T1000 (cell line): ENCODE measurements at regions not wholly inside any gene's neighbourhood (a gene's known extent, or its start where the extent isn't known, plus 50 kb on each side); places are given as distances from the start of the nearest gene placed in this dataset.
"Not testable (repeated sequence)": the region's sequence is repeated elsewhere in the genome, so short reads cannot be mapped to it uniquely, and the experiment has no call there.

Experiments
- DNase-seq: peaks from one replicate; lab custom pipeline; 2025; ENCODE audit warnings: mixed read lengths; lab: John Stamatoyannopoulos, UW

DNA sequence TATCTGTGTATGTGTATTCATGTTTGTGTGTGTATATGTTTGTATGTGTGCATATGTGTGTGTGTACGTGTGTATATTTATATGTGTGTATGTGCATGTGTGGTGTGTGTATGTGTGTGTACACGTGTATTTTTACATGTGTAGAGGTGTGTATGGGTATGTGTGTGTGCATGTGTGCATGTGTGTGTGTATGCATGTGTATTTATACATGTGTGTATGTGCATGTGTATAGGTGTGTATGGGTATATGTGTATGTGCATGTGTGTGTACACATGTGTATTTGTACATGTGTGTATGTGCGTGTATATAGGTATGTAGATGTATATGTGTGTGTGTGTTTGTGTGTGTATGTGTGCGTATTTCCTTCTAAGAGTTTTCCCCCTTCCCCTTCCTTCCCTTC, 207.7 kb upstream of the ATP6AP2 start:
- DNase-seq, result no peak

DNA sequence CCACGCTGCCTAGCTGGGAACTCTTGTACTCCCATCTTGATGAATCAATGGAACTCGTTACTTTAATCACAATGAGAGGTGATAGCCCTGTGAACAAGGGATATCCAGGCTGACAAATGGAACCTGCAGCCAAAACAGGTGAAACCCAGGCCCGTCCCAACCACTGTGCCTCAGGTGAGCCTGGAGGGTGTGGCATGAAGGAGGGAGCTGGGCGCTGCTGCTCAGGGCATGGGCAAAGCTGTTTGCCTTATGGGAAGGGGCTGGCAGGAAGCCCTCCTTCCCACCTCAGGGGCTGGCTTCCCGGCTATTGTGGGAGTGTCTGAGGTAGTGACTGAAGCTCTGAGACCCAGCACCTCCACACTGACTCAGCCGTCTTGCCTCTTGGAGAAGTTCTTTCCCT, 209.4 kb upstream of the ATP6AP2 start:
- no peak for DNase-seq

DNA sequence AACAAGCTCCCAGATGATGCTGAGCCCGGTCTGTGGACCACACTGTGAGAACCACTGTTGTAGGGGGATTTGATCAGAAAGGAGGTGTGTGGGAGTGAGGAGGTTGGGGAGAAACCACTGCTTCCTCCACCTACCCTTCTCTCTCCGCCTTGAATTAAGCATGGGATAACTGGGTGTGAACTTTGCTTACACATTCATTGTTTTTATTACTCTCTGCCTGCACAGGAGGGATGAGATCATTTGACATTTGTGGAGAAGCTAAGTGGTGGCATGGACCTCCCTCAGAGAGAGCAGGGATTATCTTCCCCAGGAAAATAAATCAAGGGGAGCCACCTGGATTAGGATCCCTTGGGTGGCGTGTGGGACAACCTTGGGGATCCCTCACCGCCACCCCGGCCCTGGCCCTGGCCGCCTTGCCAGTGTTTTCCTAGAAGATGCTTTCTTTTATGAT, 212.1 kb upstream of the ATP6AP2 start:
- no peak for DNase-seq

DNA sequence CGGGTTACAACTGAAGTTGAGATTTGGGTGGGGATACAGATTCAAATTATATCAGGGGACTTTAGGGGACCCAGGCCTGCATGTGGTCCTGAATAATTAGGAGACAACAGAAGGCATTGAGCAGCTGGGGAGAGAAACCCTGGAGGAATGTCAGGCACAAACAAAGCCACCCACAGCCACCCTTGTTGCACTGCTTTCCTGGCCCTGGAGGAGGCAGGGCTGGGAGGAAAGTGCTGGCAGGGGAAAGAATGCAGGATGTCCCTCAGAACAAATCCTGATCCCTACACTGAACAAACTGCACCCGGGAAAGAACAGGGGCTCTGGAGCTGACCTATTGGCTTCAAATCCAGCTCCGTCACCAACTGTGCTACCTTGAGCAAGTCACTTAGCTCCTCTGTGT, 214.1 kb upstream of the ATP6AP2 start:
- no peak for DNase-seq

DNA sequence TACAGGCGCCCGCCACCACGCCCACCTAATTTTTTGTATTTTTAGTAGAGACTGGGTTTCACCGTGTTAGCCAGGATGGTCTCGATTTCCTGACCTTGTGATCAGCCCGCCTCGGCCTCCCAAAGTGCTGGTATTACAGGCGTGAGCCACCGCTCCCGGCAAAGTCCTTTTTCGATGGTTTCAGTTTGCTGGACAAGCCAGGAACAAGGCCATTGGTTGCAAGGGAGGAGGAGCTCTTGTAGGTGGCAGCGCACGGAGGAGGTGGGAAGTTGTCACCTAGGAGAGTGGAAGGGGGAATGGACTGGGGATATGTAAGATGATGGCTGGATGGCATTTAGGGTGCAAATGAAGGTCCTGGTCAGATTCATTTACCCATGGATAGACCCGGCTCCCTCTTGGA, 218.5 kb upstream of the ATP6AP2 start:
- DNase-seq, result not testable (repeated sequence)

DNA sequence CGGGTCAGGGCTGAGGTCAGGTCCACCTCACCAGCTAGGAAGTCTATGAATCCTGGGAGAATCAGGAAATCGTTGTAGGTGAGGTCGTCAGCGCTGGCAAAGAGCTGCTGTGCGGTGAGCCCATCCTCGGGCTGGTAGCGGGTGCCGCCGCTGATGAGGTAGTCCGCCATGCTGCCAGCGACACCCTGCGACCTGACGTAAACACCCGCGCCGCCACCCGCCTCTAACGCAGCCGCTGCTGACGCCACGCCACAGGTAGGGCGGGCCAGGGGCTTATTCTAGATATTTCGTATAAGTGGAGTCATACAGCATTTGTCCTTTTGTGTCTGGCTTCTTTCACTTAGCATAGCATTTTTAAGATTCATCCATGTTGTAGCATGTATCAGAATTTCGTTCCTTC, 220.2 kb upstream of the ATP6AP2 start:
- no peak for DNase-seq

DNA sequence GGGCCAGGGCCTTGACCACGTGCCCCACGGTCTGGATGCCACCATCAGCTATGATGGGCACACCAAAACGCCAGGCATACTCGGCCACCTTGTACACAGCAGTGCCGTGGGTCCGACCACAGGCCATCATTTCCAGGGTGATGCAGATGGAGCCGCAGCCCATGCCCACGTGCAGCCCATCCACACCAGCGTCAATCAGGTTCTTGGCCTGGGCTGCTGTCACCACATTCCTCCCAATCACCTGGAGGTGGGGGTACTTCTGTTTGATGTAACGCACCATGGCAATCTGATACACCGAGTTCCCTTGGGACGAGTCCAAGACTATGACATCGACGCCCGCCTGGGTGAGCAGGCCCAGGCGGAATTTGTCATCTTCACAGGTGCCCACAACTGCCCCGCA, 221.2 kb upstream of the ATP6AP2 start:
- no peak for DNase-seq

DNA sequence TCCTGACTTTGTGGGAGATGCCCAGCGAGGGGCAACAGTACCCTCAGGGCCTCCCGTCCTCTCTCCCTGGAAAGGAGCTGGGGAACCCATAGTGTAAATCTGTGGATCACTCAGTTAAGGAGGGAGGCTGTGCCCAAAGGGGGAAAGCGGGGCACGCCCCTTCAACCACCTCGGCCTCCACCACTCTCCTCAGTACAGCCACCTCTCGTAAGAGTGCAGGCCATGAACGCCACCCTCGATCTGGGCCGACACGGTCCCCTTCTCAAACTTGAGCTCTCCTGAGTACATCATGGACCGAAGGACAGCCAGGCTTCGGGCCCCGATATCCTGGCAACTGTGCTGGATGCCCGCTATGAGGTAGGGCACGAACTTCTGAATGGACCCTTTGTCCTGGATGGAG, 221.8 kb upstream of the ATP6AP2 start:
- DNase-seq, result no peak

DNA sequence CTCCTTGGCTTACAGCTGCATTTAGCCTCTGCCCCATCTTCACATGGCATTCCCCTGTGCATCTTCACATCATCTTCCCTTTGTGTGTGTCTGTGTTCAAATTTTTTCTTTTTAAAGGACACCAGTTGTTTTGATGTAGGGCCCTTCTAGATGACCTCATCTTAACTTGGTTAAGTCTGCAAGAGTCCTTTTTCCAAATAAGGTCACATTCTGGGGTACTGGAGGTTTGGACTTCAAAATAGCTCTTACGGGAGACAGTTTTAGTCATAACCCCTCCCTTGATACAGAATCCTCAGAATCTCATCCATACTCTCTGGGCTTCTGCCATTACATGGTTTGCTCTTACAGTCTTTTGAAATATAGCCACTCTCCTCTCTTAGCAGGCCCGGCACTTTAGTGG, 231.5 kb upstream of the ATP6AP2 start:
- no peak for DNase-seq

DNA sequence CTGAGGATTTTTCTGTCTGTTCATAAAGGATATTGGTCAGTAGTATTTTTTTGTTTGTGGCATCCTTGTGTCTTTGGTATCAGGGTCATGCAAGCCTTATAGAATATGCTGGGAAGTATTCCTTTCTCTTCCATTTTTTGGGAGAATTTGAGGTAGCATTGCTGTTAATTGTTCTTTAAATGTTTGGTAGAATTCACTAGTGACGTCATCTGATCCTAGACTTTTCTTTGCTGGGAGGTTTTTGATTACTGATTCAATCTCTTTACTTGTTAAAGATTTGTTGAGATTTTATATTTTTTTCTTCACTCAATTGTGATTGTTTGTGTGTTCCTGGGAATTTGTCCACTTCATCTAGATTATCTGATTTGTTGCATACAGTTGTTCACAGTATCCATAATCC, 234.4 kb upstream of the ATP6AP2 start:
- no peak for DNase-seq

DNA sequence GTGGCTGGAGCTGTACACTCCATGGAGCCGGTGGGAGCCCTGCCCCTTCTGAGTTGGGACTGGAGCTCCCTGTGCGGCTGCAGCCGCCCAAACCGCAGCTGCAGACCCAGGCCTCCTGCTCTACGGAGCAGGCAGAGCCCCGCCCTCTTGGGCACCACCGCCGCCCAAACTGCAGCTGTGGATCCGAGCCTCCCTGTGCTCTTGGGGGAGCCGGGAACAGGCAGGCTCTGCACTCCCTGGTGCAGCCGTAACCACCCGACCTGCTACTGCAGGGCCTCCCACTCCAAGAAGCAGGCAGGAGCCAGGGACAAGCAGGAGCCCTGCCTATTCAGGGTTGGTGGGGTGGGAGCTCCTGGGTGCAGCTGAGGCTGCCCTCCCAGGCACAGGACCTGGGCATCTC, 237.5 kb upstream of the ATP6AP2 start:
- no peak for DNase-seq

DNA sequence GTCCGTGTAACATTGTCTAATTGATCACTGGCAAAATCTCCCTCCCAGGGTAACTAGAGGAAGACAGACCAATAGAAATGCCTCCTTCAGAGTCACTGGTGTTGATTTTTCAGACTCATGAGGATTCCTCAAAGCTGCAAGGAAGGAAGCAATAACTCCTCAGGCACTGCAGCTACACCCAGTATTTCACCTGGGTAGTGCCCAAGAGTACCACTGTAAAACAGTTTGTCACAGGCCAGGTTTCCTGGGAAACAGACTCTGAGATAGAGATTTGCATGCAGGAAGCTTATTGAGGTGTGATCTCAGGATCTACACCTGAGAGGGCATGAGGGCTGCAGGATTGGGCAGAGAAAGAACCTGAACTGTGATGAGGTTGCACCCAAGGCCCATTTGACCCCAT, 240.7 kb upstream of the ATP6AP2 start:
- DNase-seq, result no peak

DNA sequence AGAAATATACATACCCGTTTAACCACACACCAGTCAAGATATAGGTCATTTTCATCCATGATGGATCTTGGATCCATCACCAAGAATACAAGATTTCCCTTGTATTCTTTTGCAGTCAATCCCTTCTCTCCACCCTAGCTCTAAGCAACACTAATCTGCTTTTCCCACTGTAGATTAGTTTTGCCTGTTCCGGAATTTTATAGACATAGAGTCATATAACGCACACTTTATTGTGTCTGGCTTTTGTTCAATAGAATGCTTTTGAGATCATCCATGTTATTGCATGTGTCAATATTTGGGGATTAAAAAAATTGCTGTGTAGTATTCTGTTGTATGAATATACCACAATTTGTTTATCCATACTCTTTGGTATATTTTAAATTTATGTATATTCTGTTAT, 235.6 kb upstream of the BCOR start:
- no peak for DNase-seq

DNA sequence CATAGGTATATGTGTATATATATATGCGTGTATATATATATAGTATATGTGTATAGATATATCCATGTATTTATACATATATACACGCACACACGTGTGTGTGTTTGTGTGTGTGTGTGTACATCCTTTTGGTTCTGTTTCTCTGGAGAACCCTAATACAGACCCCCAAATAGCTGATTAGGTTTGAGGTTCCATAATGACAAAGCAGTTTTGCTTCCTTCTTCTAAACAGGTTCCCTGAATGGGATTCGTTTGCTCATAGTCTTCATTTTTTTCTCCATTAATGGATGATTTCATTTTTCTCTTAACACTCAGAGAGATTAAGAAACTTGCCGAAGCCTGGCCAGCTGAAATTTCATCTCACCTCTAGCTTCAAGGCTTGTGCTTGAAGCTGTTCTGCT, 234.0 kb upstream of the BCOR start:
- no peak for DNase-seq

DNA sequence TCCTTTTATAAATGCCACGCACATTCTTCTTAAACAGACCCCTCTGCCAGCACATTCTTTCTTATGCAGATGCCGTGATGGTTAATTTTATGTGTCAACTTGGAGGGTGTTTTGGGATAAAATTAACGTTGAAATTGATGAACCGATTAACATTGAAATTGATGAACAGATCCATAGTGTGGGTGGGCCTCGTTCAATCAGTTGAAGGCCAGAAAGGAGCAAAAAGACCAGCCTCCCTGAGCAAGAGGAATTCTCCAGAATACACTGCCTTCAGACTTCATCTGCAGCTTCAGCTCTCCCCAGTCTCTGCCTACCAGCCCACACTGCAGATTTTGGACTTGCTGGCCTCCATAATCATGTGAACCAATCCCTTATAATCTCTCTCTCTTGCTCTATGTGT, 233.6 kb upstream of the BCOR start:
- DNase-seq, result no peak

DNA sequence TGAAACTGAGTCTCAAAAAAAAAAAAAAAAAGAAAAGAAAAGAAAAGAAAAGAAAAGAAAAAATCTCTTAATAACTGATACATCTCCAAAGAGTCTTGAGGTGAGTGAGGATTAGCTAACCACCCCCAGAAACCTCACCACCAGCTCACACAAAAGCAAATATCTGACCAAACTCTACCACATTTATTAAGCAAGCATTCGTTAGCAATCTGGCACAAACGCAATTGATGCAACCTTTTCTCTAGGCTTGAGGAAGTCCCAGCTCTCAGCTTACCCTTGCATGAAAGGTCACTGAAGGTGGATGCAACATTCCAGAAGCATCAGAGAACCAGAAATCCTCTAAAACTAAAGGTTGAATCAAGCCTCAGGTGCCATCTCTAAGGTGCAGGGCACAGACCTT, 231.9 kb upstream of the BCOR start:
- no peak for DNase-seq

DNA sequence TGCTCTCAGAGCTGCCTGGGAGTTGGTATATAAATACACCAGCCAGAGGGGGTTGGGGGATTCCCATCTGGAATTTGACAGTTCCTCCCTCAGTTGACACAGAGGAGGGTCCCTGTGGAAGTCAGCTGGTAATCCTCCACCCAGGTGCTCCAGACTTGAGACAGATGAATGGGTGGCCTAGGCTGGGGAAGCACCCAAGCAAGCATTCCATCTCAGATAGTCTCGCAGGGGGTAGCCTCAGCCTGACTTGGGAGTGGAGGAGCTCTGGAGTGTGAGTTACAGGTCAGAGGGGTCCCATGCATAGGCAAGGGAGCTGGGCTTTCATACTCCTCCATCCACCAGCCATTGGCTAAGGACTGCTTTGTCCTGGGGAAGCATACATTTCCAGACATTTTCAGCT, 229.3 kb upstream of the BCOR start:
- DNase-seq, result no peak

DNA sequence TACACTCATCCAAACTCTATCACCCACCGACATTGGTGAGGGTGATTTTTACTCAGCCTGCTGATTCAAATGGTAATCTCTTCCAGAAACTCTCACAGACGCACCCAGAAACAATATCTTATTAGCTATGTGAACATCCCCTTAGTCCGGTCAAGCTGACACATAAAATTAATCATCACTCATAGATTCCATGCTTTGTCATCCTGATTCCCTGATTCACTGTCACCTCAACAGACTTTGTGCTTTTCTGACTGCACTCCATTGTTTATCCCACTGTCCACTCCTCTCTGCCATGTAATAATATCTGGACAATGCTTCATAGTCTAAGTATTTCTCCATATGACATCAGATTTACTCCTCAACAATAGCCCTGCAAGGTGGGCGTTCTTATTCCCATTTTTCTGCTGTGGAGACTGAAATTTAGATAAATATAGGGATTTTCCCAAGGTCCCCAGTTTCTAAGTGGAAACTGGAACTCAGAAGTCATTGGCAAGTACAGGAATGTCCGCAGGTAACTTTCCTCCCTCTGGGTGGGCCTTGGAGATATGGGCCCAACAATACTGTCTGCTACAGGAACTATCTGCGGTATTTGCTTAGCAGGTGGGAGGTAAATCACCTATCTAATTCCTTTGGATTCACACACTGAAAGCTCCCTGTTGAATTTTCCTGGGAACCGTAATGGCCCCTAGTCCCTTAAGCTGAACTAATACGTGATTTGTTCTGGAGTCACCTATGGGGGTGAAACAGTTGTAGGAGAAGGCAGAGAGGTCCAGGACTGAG, 228.6 kb upstream of the BCOR start:
- DNase-seq, result no peak

DNA sequence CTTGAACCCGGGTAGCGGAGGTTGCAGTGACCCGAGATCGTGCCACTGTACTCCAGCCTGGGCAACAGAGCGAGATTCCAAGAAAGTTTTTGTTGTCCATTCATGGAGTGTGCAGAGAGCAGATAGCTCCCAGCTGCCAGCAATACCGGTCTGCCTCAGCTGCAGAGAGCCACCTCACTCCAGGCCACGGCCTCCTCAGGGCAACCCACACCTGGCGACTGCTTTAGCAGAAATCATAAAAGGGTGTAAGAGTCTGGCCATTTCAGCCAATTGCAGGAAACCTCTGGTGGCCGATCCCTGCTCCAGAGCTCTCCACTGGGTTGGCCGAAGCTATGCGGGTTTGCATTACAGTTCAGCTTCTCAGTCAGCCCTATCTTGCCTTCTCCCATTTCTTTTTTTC, 227.4 kb upstream of the BCOR start:
- no peak for DNase-seq

DNA sequence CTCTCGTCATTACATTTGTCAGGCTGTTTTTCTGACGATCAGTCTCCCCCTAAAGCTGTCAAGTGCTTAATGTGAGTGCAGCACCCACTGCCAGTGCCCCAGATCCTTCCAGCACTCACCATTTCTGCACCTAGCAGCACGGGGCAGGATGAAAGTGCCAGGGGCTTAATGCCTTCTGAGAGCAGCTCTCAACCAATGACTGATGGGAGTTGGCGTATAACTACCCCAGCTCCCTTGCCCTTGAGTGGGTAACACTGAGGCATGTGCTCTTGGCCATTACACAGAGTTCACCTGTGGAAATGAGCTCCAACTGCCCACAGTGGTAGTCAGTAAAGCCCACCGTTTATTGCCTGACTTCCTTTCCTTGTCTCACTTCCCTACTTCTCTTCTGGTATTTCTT, 226.2 kb upstream of the BCOR start:
- no peak for DNase-seq

DNA sequence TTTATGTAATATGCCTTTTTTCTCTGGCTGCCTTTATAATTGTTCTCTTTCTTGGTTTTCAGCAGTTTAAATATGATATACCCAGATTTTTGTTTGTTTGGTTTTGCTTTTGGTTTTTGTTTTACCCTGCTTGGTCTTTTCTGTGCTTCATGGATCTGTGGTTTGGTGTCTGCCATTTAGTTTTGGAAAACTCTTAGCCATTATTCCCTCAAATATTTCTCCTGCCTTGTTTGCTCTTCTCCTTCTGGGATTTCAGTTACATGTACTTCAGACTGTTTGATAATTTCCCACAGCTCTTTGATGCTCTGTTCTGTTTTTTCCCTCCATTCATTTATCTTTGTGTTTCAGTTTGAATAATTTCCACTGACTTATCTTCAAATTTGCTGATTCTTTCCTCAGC, 223.1 kb upstream of the BCOR start:
- no peak for DNase-seq

DNA sequence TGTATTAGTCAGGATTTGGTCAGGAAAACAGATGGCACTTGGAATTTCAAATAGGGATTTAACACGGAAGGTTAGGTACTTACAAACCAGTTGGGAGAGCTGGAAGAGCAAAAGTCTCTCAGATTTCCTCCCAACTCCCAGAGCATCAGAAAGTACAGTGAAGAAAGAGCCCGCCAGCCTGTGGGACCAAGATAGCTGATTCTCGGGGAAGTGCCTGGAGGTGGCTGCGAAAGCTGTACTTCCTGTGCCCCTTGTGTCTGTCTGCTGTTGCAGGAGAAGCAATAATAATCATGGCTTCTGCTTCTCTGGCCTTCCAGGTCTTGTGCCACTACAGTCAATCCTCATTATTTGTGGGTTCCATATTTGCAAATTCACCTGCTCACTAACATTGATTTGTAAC, 221.0 kb upstream of the BCOR start:
- DNase-seq, result no peak

DNA sequence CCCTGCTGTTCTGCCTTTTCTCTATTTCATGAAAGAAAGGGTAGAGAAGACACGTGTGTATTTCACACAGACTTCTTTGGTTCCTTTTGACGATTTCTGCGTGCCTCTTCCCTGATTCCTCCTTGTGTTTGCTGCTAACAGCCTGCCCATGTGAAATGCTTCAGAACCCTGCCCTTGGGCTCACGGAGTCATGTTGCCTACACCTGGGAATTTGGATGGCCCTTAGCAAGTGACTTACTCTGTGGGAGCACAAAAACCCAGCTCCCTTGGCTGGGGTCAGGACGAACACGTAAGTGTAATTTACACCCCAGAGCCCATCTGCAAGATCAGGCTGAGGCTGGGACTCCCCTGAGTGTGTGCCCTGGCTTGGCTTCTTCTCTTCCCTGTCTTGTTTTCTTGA, 220.3 kb upstream of the BCOR start:
- DNase-seq, result no peak

DNA sequence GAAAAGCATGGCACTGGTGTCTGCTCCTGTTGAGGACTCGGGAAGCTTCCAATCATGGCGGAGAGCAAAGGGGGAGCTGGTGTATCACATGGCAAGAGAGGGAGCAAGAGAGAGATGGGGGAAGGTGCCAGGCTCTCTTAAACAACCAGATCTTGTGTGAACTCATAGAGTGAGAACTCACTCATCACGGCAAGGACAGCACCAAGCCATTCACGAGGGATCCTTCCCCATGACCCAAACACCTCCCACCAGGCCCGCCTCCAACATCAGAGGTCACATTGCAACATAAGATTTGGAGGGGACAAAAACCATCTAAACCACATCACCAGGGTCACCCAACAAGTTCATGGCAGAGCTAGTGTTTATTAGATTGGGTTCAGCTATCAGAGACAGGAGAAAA, 218.7 kb upstream of the BCOR start:
- DNase-seq, result no peak

DNA sequence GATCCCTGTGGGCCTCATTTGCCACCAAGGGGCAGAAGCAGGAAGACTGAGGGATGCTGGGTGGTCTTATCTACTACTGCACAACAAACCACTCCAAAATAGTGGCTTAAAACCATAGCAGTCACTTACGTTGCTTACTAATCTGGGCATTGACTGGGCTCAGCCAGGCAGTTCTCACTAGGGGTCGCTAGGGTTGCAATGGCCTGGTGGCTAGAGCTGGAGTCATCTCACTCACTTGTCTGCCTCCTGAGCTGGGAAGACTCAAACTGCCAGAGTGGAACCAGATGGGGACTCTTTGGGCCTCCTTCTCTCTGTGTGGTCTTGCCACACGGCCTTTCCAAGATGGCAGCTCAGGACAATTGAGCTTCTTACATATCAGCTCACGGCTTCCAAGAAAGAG, 216.3 kb upstream of the BCOR start:
- DNase-seq, result no peak
